GM18507 (cell line): ENCODE measurements at regions not wholly inside any gene's neighbourhood (a gene's known extent, or its start where the extent isn't known, plus 50 kb on each side); places are given as distances from the start of the nearest gene placed in this dataset.

Experiments
- DNase-seq: peaks from one replicate; pipeline ENCODE4 v3.0.0; 2011; ENCODE audit warnings: low read depth; ENCODE audit not compliant: insufficient read length; ENCODE audit errors: extremely low spot score
- FAIRE-seq: peaks from 2 replicates; lab custom pipeline; 2011; peaks lifted over from hg19 to GRCh38; lab: Jason Lieb, UNC

DNA sequence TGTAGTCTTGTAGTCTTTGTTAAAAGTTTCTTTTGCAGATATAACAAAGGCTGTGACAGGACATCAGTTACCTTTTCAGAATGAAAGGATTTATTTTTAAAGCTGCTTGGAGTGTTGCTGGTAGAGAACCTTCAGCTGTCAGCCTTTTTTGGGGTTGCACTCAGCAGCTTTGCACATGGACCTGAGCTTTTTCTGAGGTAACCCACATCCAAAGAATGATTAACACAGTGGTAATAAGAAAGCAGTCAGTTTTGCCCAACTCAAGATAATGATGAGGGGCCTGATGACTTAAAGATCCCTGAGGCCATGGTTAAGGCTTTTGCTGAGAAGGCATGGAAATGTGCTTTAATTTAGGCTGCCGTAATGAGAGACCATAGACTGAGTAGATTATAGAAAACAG lies 1042.7 kb downstream of the PLOD2 start:
- FAIRE-seq: no peak
- no peak for DNase-seq

DNA sequence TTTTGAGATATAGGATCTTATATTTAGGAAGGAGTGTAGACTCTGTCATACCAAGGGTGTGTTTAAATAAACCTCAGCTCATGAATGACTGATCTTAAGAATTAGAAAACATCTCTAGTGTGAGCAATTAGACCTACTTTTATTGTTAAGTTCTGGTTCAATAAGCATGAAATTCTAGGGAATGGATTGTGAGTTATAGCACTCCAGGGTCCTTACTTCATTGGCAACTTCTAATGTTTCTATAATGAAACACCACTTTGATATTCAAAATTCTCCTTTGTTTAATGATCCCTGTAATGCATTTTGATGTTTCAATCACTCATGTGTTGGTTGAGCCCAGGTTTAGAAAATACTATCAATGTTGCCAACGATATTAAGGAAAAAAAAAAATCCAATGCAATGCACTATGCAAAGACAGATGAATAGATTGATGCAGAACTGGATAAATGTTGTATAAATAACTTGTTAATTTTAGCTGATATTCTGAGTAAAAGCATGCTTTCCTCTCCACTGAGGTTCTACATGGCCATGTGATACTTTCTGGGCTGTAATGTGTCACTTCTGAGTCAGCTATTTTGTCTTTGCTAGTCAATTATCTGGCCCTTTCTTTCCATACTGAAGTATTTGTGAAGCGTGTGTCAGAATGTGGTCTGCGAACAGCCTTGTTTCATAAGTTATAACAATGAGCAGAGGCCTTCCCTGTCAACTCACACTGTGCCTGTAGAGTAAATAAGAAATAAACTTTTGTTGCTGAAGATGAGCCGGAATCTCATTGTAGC lies 1035.9 kb downstream of the PLOD2 start:
- no peak for FAIRE-seq

DNA sequence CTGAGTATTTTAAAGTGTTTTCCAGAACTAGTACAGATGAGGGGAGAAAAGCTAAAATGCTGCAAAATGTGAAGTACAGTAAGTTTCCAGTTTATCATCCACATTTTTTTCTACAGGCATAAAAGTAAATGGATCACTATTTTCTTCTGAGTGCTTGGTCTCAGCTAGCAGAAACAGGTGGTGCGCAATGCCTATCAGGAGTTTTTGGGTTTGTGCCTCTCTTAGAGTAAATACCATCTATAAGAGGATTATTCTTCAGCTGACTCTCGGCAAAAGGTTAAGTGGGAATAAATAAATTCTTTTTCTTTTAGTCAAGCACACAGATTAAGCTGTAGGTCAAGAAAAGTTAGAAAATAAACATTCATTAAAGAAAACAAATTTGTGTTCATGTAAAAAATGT lies 1027.7 kb downstream of the PLOD2 start:
- no peak for DNase-seq
- no peak for FAIRE-seq

More for the DNA sequence above, 1035.9 kb downstream of the PLOD2 start:
- DNase-seq: no peak

DNA sequence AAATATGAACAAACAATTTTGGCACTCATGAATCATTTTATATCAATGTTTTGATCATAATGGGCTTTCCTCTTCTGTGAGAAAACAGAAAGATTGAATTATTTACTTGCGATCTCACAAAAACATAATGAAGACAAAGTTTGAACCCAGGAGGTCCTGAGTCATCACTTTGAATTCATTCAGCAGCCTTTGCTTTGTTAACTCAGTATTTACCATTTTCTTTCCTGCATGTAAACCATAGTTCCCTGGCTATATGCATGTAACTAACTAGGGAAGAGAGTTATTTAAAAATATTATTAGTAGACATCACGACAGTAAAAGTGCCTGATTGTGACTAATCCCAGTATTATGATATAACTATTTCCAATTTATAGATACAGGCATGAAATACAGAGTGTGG lies 1026.2 kb downstream of the PLOD2 start:
- FAIRE-seq: no peak
- DNase-seq: no peak

DNA sequence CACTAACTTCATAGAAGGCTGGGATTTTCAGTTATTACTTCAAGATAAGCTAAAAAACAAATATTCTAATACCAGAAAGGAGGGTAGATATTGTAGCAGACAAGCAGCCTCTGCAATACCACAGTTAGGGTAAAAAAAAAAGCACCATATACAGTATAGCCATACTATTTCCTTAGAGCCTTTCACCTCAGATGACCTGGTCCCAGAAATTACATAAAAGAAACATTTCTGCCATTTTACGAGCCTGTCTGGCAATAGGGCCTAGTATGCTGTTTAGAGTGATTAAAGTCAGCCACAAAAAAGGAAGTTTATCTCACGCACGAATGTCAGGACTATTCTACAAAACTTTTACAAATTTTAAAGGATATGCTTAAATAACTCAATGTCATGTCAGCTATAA lies 1016.6 kb downstream of the PLOD2 start:
- FAIRE-seq: no peak

DNA sequence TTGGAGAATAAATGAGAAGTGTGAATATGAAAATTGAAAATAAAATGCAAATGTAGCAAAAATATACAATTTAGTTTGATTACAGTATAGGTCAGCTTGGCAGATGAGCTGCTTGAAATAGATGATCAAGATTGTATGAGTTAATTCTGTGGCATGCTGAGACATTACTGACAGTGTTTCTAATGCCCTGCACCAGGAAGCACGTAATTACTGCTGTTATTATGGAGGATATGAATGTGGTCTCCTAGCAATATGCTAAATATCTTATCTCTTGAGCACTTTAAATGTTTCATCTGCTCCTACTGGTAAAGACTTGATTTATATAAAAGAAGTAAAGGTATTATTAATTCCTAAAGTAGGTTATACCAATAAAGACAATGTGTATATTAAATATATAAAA lies 1015.5 kb downstream of the PLOD2 start:
- FAIRE-seq: no peak
- no peak for DNase-seq

More for the DNA sequence above, 1016.6 kb downstream of the PLOD2 start:
- DNase-seq: no peak

DNA sequence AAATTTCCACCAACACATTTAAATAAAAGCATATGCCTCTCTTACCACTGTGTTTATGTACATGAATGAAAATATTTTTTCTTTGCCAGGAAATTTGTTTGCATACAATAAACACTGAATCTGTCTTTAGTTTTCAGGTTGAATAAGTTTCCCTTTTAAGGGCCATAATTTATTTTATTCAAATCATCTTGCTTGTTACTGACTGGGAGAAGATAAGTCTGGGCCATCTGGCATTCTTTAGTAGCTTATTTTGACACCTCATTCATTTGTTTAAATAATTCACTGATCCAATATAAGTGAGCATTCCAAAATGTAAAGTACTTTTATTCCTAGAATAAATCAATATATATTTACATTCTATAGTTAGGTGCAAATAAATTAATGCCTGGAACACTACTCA lies 1001.3 kb downstream of the PLOD2 start:
- DNase-seq: no peak
- no peak for FAIRE-seq

DNA sequence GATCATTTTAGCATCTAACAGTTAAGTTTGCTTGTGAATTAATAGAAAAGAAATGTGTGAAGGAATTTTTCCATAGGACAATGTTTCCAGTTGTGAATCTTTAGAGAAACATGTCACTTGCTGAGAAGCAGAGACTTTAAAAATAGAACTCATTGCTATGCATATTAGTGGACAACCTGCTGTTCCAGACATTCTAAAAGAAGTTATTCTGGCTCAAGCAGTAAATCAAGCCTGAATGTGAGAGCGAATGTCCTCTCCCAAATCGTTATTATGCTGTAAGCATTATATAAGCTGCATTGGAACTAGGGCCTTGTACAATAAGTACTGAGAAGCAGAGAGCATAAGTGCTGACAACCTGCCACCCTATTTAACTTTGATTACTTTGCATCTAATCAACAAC lies 990.9 kb downstream of the PLOD2 start:
- FAIRE-seq (no peak), DNase-seq (no peak)

DNA sequence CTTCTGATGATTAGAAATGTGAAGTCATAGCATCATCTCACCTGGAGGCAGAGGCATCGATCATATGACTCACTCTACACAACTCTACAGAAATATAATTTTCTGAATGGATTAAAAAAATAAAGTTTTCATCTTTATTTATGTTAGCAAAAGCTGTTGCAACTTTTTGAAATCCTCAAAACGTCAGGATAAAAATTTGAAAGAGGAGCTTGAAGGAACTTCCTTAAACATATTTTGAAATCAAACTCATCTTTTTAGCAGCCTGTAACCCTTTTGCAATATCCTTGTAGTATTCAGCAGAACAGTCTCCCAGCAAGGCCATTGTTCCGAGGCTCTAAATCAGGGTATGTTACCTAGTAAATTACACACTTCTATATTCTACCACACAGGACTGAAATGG lies 985.4 kb downstream of the PLOD2 start:
- DNase-seq (no peak), FAIRE-seq (no peak)

DNA sequence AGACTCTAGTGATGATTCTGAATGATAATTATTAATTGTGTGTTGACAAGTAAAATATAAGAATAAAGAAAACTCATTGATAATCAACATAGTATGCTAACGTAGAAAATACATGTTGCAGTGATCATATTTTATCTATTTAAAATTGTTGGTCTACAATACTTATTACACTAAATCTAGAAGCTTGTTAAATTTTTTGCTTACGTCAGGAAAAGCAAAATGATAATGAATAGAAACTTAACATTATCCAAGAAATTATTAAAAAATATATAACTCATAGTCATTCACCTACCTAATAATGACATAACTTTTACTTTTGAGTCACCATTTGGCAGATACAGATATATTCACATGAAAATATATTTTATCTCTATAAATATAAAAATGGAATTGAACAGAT lies 984.1 kb downstream of the PLOD2 start:
- no peak for DNase-seq
- no peak for FAIRE-seq

DNA sequence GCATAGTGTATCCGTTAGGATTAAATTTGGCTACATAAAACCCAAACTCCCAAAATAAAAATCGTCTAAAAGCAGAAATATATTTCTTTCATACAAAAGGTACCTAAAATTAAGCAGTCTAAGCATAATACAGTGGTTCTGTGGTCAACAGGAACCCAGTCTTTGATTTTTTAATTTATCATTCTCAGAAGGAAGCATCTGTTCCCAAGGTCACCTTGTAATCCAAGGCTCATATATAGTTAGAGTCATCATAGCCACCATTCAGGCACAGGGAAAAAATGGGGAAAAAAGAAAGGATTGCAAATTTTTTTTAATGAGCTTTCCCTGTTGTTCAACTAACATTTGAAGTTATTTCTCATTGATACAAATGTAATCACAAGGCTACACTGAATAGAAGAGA lies 983.2 kb downstream of the PLOD2 start:
- FAIRE-seq (no peak), DNase-seq (no peak)

DNA sequence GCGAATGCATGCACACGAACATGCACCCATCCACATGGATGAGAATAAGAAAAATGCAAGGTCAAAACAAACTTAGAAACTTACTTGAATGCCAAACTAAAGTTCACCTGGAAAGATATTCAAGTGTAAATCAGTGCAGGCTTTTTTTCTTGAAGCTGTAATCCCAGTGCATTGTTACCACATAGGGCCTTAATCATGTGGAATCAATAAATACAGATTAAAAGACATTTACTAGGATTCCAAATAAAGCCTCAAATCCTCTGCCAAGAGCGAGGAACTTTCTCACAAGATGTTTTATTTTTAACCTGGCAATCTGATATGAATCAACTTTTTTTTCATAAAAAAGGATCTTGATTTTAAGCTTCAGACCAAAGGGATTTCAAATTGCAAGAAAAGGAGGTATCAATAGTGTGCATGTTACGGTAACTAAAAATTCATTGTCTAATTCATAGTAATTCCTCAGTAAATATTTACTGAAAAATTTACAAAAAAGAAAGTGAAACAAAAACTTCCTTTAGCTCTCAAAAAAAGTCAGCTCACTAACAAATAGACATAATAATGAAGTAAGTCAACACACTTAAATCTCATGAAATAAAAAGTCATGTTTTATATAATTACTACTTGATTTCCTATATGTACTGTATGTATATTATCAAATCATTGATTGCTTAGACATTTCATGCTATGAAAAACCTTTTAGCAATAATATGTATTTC lies 978.6 kb downstream of the PLOD2 start:
- FAIRE-seq: no peak
- no peak for DNase-seq

DNA sequence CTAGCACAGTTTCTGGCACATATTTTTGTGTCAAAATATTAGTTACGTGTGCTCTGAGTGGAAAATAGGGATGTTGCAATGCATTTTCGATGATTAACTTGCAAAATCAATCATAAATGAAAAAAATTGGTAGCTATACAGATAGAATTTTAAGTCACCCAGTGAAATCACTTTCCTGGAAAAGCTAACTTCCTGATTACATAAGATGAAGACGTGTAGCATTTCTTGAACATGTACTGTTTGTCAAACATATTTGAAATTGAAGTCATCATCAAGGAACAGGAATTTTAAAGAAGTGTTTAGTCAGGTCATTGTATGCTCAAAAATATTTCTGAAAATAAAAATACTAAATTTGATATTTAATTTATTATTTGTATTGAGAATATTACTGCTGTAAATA lies 977.7 kb downstream of the PLOD2 start:
- DNase-seq: no peak
- no peak for FAIRE-seq

DNA sequence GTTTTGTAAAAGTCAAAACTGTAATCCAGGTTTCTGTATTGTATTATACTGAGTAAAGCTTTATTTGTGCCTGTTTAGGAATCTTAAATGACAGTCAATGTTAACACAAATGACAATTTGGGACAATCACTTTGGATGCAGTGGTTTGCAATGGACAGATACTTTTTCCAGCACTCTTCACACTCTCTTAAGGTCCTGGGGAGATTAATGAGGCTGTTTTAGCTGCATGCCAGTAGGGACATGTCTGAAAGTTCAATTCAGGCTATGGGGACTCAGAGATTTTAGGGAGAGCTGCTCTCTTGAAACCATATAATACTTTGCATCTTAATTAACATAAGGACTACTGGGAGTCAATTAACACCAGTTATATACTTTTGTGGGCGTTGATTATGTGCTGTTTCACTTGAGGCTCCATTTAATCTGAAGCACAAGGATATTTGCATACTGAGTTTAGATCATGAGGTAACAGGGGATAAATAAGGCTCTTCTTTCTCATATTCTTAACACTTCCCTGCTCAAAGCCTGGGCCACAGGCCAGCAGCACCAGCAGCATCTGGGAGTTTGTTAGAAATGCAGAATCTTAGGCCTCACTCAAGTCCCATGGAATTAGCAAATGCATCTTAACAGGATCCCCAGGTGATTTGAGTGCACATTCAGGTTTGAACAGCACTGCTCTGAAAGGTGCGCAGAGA lies 972.8 kb downstream of the PLOD2 start:
- FAIRE-seq: no peak
- DNase-seq: no peak

DNA sequence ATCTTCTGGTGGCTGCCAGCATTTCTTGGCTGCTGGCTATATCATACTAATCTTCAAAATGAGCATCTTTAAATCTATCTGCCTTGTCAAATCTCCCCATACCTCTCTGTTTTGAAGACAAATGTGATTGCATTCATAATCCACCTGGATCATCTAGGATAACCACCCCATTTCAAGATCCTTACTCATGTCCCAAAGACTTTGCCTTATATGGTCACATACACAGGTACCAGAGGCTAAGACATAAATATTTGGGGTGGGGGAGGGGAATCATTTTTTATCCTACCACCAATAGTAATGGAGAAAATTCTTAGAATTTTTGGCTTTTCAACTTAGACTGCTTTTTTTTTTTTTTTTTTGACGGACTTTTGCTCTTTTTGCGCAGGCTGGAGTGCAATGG lies 970.8 kb downstream of the PLOD2 start:
- DNase-seq: no peak
- no peak for FAIRE-seq

DNA sequence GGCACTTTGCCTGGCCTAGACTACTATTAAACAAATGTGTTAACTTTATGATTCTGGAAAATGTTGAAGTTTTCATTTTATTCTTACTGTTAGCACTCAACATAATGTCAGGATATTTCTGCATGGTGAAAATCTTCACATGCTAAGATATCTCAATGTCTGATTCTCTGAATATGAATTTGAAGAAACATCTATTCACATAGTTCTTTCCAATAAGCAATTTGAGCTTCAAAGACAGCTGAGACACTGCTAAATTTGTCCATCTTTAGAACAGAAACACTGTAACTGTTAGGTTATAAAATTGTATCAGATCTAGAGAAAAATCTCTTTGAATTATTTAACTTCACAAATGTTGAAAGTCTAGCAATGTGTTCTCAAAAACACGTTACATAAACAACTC lies 970.2 kb downstream of the PLOD2 start:
- DNase-seq: no peak
- FAIRE-seq: no peak

DNA sequence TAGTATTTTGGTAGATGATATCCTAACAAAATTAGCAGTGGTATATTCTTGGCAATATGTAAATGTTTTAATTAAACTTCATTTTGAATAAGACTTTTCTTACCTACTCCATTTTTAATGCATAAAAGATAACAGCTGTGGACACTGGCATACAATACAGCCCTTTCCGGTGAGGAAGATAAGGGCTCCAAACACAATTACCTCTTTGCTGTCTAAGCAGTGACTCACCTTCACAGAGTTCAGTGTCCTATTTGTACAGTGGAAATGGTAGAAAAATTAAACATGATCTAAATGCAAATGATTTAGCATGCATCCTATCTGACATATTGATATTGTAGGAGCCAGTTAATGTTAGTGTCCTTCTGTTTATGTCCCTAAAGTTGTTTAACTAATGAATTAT lies 969.4 kb downstream of the PLOD2 start:
- no peak for FAIRE-seq
- no peak for DNase-seq

DNA sequence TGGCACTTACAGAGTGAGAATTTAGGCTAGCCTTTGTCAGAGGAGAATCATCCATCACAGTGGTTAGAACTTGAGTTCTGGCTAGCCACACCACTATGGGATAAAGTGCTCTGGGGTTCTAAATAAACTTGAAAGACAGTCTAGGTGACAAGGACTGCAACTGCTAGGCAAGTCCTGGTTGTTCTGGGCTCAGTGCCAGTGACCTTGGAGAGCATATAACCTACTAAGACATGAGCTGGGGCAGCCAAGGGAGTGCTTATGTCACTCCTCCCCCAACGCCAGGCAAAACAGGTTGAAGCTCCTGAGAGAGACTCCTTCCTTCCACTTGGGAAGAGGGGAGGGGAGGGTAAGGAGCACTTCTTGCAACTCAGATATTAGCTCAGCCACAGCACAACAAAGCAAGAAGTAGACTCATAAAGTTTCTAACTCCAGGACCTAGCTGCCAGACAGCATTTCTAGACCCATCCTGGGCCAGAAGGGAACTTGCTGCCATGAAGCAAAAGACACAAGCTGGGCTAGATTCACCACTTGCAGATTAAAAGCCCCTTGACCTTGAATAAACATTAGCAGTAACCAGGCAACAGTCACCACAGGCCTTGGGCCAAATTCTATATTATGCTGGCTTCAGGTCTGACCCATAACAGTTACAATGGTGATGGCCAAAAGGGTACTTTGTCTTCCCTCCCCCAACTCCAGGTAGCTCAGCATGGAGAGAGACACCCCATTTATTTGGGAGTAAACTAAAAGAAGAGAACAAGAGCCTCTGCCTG lies 963.7 kb downstream of the PLOD2 start:
- FAIRE-seq (no peak), DNase-seq (no peak)

DNA sequence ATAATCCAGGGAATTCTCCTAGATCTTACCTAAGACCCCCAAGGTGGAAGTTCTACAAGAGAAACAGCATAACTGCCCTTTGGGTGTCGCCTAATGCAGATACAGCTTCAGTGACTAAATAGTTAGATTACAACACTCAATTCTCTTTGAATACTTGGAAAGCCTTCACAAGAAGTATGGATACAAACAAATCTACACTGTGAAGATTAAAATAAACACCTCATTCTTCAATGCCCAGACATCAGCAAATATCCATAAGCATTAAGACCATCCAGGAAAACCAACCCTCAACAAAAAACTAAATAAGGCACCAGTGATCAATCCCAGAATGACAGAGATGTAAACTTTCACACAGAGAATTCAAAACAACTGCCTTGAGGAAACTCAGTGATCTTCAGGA lies 963.2 kb downstream of the PLOD2 start:
- no peak for DNase-seq
- FAIRE-seq: no peak

DNA sequence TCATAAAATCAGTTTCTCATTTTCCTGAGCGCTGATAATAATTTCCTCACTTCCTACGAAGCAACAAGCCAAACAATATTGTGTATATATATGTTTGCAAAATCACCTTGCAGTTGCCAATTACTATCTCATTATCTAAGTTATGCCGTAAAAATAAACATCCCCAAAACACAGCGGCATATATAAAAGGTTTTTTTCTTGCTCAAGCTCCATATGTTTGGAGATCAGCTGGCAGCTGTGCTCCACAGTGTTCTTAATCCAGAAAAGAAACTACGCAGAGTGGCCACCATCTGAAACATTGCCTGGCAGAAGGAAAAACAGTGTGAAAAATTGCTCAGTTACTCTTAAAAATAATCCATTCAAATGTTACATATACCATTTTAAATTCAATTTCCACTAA lies 951.4 kb downstream of the PLOD2 start:
- no peak for DNase-seq
- no peak for FAIRE-seq
